ENCODE measurements at regions not wholly inside any gene's neighbourhood (a gene's known extent, or its start where the extent isn't known, plus 50 kb on each side); places are given as distances from the start of the nearest gene placed in this dataset.

DNA sequence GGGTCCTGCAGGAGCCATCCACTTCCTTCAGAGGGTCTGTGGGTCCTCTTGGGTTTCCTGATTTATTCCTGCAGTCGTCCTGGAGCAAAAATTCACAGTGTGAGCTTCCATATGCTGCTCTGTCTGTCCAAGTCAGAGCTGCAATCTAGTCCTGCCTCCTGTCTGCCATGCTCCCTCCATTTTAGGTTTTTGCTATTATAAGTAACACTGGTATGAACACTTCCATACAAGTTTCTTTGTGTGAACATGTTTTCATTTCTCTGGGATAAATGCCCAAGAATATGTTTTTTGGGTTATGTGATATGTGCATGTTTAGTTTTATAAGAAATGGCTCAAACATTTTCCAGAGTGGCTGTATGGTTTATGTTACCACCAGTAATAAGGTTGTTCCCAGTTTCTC is 188.1 kb downstream of the ACTR3B start:
- Histone ChIP-seq H2AFZ (ENCODE audit: low read depth, low read length) (no peak overlapping the region), H3K4me3 (ENCODE audit: insufficient read depth, low read depth, low read length) (no peak overlapping the region), H3K4me1 (ENCODE audit: insufficient read depth, low read length) (no peaks in the 10 kb centered on the region), H3K79me2 (ENCODE audit: insufficient read depth, low read length) (no peaks in the 10 kb centered on the region), H4K20me1 (ENCODE audit: insufficient read depth, low read length) (no peaks in the 10 kb centered on the region), H3K27ac (ENCODE audit: low read depth, low read length) (no peak overlapping the region), H3K9me3 (ENCODE audit: insufficient read depth, low read depth, low read length) (no peaks in the 10 kb centered on the region), H3K9ac (ENCODE audit: low read length) (no peak overlapping the region), H3K36me3 (ENCODE audit: insufficient read depth, low read length) (no peaks in the 10 kb centered on the region), H3K27me3 (ENCODE audit: insufficient read depth, low read length) (no peaks in the 10 kb centered on the region), H3K4me2 (ENCODE audit: low read length) (no peak overlapping the region)
- DNase-seq (ENCODE audit: low read depth) = no peak
- no peak overlapping the region for H3K27ac Mint-ChIP-seq (ENCODE audit: unreplicated experiment)
- FAIRE-seq = no peak
- H3K4me1 Mint-ChIP-seq (ENCODE audit: low read depth, unreplicated experiment) = no peaks in the 10 kb centered on the region
- H3K36me3 Mint-ChIP-seq (ENCODE audit: low read depth, unreplicated experiment) = no peaks in the 10 kb centered on the region
- H3K27me3 Mint-ChIP-seq (ENCODE audit: low read depth, unreplicated experiment) = peaks cover 4% of the 10 kb centered on the region
- H3K9me3 Mint-ChIP-seq (ENCODE audit: unreplicated experiment) = peaks cover 9% of the 10 kb centered on the region
- H3K4me3 Mint-ChIP-seq (ENCODE audit: unreplicated experiment) = no peak overlapping the region
- no peak for TF ChIP-seq EZH2 (IDR thresholded peaks at IDR 0.05; ENCODE audit: insufficient read depth, low read length)
- TF ChIP-seq, protein P1, sequence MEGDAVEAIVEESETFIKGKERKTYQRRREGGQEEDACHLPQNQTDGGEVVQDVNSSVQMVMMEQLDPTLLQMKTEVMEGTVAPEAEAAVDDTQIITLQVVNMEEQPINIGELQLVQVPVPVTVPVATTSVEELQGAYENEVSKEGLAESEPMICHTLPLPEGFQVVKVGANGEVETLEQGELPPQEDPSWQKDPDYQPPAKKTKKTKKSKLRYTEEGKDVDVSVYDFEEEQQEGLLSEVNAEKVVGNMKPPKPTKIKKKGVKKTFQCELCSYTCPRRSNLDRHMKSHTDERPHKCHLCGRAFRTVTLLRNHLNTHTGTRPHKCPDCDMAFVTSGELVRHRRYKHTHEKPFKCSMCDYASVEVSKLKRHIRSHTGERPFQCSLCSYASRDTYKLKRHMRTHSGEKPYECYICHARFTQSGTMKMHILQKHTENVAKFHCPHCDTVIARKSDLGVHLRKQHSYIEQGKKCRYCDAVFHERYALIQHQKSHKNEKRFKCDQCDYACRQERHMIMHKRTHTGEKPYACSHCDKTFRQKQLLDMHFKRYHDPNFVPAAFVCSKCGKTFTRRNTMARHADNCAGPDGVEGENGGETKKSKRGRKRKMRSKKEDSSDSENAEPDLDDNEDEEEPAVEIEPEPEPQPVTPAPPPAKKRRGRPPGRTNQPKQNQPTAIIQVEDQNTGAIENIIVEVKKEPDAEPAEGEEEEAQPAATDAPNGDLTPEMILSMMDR (IDR thresholded peaks at IDR 0.05; ENCODE audit: insufficient read depth, low read depth, low read length) = no peak

DNA sequence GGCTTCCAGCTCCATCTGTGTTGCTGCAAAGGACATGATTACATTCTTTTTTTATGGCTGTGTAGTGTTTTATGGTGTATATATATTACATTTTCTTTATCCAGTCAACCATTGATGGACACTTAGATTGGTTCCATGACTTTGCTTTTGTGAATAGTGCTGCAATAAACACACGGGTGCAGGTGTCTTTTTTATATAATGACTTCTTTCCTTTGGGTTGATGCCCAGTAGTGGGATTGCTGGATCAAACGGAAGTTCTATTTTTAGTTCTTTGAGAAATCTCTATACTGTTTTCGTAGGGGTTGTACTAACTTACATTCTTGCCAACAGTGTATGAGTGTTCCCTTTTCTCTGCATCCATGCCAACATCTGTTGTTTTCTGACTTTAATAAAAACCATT is 189.7 kb downstream of the ACTR3B start:
- H3K36me3 ChIP-seq (ENCODE audit: insufficient read depth, low read length) = no peaks in the 10 kb centered on the region
- no peak overlapping the region for H2AFZ ChIP-seq (ENCODE audit: low read depth, low read length)
- DNase-seq (ENCODE audit: low read depth) (no peak), FAIRE-seq (no peak)
- no peak overlapping the region for H3K27ac ChIP-seq (ENCODE audit: low read depth, low read length)
- Mint-ChIP-seq H3K4me1 (ENCODE audit: low read depth, unreplicated experiment) (no peaks in the 10 kb centered on the region), H3K4me3 (ENCODE audit: unreplicated experiment) (no peak overlapping the region), H3K36me3 (ENCODE audit: low read depth, unreplicated experiment) (no peaks in the 10 kb centered on the region), H3K27me3 (ENCODE audit: low read depth, unreplicated experiment) (peaks cover 4% of the 10 kb centered on the region), H3K27ac (ENCODE audit: unreplicated experiment) (no peak overlapping the region), H3K9me3 (ENCODE audit: unreplicated experiment) (peaks cover 3% of the 10 kb centered on the region)
- H3K4me1 ChIP-seq (ENCODE audit: insufficient read depth, low read length) = no peaks in the 10 kb centered on the region
- H3K9ac ChIP-seq (ENCODE audit: low read length) = no peak overlapping the region
- TF ChIP-seq EZH2 (IDR thresholded peaks at IDR 0.05; ENCODE audit: insufficient read depth, low read length) = no peak
- TF ChIP-seq, protein P1 (IDR thresholded peaks at IDR 0.05; ENCODE audit: insufficient read depth, low read depth, low read length) = no peak
- H3K4me3 ChIP-seq (ENCODE audit: insufficient read depth, low read depth, low read length) = no peak overlapping the region
- no peak overlapping the region for H3K4me2 ChIP-seq (ENCODE audit: low read length)
- no peaks in the 10 kb centered on the region for H3K9me3 ChIP-seq (ENCODE audit: insufficient read depth, low read depth, low read length)
- no peaks in the 10 kb centered on the region for H3K79me2 ChIP-seq (ENCODE audit: insufficient read depth, low read length)
- H3K27me3 ChIP-seq (ENCODE audit: insufficient read depth, low read length) = no peaks in the 10 kb centered on the region
- no peaks in the 10 kb centered on the region for H4K20me1 ChIP-seq (ENCODE audit: insufficient read depth, low read length)

DNA sequence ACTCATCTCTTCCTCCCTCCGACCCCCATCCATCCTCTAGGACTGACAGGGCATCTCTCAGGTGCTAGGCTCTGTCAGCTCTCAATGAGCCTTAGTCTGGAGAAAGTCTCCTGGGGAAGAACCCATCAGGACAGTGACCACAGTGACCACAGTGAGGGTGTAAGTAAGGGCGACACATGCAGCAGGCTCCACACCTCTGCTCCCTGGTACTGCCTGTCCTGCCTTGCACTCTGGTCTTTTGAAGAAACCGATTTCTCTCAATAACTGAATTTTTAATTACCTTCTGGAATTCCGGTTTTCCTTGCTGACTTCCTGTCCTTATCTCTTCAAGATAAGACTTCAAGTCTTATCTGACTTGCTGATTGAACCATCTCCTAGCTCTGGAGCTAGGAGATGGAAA is 190.2 kb downstream of the ACTR3B start:
- no peak overlapping the region for H3K4me3 Mint-ChIP-seq (ENCODE audit: unreplicated experiment)
- no peaks in the 10 kb centered on the region for H3K4me1 Mint-ChIP-seq (ENCODE audit: low read depth, unreplicated experiment)
- Histone ChIP-seq H3K79me2 (ENCODE audit: insufficient read depth, low read length) (no peaks in the 10 kb centered on the region), H3K4me3 (ENCODE audit: insufficient read depth, low read depth, low read length) (no peak overlapping the region), H3K4me2 (ENCODE audit: low read length) (no peak overlapping the region), H3K9me3 (ENCODE audit: insufficient read depth, low read depth, low read length) (no peaks in the 10 kb centered on the region), H3K9ac (ENCODE audit: low read length) (no peak overlapping the region), H4K20me1 (ENCODE audit: insufficient read depth, low read length) (no peaks in the 10 kb centered on the region), H3K36me3 (ENCODE audit: insufficient read depth, low read length) (no peaks in the 10 kb centered on the region), H2AFZ (ENCODE audit: low read depth, low read length) (no peak overlapping the region), H3K27ac (ENCODE audit: low read depth, low read length) (no peak overlapping the region), H3K27me3 (ENCODE audit: insufficient read depth, low read length) (no peaks in the 10 kb centered on the region), H3K4me1 (ENCODE audit: insufficient read depth, low read length) (no peaks in the 10 kb centered on the region)
- H3K9me3 Mint-ChIP-seq (ENCODE audit: unreplicated experiment) = peaks cover 3% of the 10 kb centered on the region
- FAIRE-seq = no peak
- no peak overlapping the region for H3K27ac Mint-ChIP-seq (ENCODE audit: unreplicated experiment)
- TF ChIP-seq EZH2 (IDR thresholded peaks at IDR 0.05; ENCODE audit: insufficient read depth, low read length) = no peak
- TF ChIP-seq, protein P1 (IDR thresholded peaks at IDR 0.05; ENCODE audit: insufficient read depth, low read depth, low read length) = no peak
- no peak for DNase-seq (ENCODE audit: low read depth)
- no peaks in the 10 kb centered on the region for H3K36me3 Mint-ChIP-seq (ENCODE audit: low read depth, unreplicated experiment)
- H3K27me3 Mint-ChIP-seq (ENCODE audit: low read depth, unreplicated experiment) = peaks cover 4% of the 10 kb centered on the region
